ENCODE measurements at regions not wholly inside any gene's neighbourhood (a gene's known extent, or its start where the extent isn't known, plus 50 kb on each side); places are given as distances from the start of the nearest gene placed in this dataset.

GRCh38 chr9:78443946-78444345 is 147.0 kb downstream of the PSAT1 start:
- Histone ChIP-seq H3K4me2 (ENCODE audit: low read depth, low read length, poor library complexity, severe bottlenecking) (no peak overlapping the region), H3K9me3 (ENCODE audit: insufficient read depth, low read length) (no peaks in the 10 kb centered on the region), H4K20me1 (ENCODE audit: low read depth, low read length) (no peaks in the 10 kb centered on the region), H3K9me2 (replicated peaks; ENCODE audit: insufficient read depth, low read length) (no peaks in the 10 kb centered on the region), H3K79me2 (ENCODE audit: insufficient read depth, low read length) (no peaks in the 10 kb centered on the region), H3K27ac (ENCODE audit: low read depth, low read length) (no peak overlapping the region), H3K27me3 (ENCODE audit: low read length) (no peaks in the 10 kb centered on the region), H3F3A (ENCODE audit: insufficient read depth) (no peaks in the 10 kb centered on the region), H3K36me3 (ENCODE audit: low read length) (no peaks in the 10 kb centered on the region), H2AFZ (ENCODE audit: low read depth, low read length, severe bottlenecking) (no peak overlapping the region), H3K9ac (ENCODE audit: low read length) (no peak overlapping the region), H3K4me3 (ENCODE audit: insufficient read depth, low read length, poor library complexity, severe bottlenecking) (no peak overlapping the region)
- TF ChIP-seq EZH2phosphoT487 (conservative IDR thresholded peaks at IDR 0.05; ENCODE audit: low read length) (no peak), CTCF (IDR thresholded peaks at IDR 0.05; ENCODE audit: insufficient read depth, low read length, poor library complexity, severe bottlenecking) (no peak)

DNA sequence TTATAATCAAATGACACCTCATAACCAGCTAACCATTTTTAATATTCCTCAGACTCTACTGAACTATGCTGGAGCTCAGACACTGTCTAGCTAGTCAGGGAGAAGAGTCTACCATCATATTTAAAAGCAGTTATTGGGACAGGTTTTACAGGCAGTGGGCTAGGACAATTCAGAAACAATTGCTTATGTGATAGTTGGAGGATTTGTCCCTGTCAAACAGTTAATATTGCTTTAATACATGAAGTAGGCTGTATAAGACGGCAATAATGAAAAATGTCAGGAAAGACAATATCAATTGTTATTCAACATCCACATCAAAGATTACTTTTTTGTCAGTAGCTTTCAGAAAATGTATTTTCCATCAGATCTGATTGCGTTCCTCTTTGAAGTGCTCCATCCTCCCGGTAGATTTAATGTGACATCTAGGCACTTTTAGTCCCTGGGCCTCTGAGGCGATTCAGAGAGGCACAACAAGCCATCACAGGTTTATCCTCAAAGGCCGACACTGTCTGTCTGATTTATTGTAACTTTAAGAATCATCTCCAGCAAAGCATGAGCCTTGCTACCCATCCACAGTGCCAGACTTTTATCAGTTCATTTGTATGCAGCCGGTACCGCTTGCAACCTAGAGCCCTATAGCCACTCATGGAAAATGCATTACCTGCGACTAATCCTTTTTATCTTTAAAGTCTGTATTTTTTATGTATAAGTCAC is 152.2 kb downstream of the PSAT1 start:
- TF ChIP-seq EZH2phosphoT487 (conservative IDR thresholded peaks at IDR 0.05; ENCODE audit: low read length) (no peak), CTCF (IDR thresholded peaks at IDR 0.05; ENCODE audit: insufficient read depth, low read length, poor library complexity, severe bottlenecking) (no peak)
- Histone ChIP-seq H3F3A (ENCODE audit: insufficient read depth) (no peaks in the 10 kb centered on the region), H2AFZ (ENCODE audit: low read depth, low read length, severe bottlenecking) (no peak overlapping the region), H3K27me3 (ENCODE audit: low read length) (no peaks in the 10 kb centered on the region), H3K9me3 (ENCODE audit: insufficient read depth, low read length) (no peaks in the 10 kb centered on the region), H3K27ac (ENCODE audit: low read depth, low read length) (no peak overlapping the region), H3K9ac (ENCODE audit: low read length) (no peak overlapping the region), H3K79me2 (ENCODE audit: insufficient read depth, low read length) (no peaks in the 10 kb centered on the region), H3K4me3 (ENCODE audit: insufficient read depth, low read length, poor library complexity, severe bottlenecking) (no peak overlapping the region), H3K4me2 (ENCODE audit: low read depth, low read length, poor library complexity, severe bottlenecking) (no peak overlapping the region), H3K36me3 (ENCODE audit: low read length) (no peaks in the 10 kb centered on the region), H3K9me2 (replicated peaks; ENCODE audit: insufficient read depth, low read length) (no peaks in the 10 kb centered on the region), H4K20me1 (ENCODE audit: low read depth, low read length) (no peaks in the 10 kb centered on the region)

DNA sequence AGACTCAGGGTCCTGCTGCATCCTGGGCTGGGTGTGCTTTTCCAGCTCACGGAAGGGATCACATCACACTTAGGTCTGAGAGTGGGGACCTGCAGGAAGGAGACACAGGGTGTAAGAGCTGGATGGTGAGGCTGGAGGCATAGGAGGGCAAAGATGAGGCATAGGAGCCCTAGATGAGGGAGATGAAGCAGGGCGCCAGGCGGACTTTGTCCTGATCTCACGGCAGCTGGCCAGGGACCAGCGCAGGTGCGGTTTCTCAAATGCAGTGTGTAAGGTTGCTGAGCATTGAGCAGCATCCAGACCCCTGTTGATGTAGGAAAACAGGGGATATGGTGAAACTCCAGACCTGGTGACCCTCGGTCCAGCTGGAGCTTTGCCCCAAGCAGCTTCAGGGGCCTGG is 156.5 kb downstream of the PSAT1 start:
- Histone ChIP-seq H3K9me2 (replicated peaks; ENCODE audit: insufficient read depth, low read length) (no peaks in the 10 kb centered on the region), H3K27ac (ENCODE audit: low read depth, low read length) (no peak overlapping the region), H3K9ac (ENCODE audit: low read length) (no peak overlapping the region), H4K20me1 (ENCODE audit: low read depth, low read length) (no peaks in the 10 kb centered on the region), H3F3A (ENCODE audit: insufficient read depth) (no peaks in the 10 kb centered on the region), H3K4me2 (ENCODE audit: low read depth, low read length, poor library complexity, severe bottlenecking) (no peak overlapping the region), H3K36me3 (ENCODE audit: low read length) (no peaks in the 10 kb centered on the region), H3K9me3 (ENCODE audit: insufficient read depth, low read length) (no peaks in the 10 kb centered on the region), H3K27me3 (ENCODE audit: low read length) (no peaks in the 10 kb centered on the region), H2AFZ (ENCODE audit: low read depth, low read length, severe bottlenecking) (no peak overlapping the region), H3K4me3 (ENCODE audit: insufficient read depth, low read length, poor library complexity, severe bottlenecking) (no peak overlapping the region), H3K79me2 (ENCODE audit: insufficient read depth, low read length) (no peaks in the 10 kb centered on the region)
- TF ChIP-seq EZH2phosphoT487 (conservative IDR thresholded peaks at IDR 0.05; ENCODE audit: low read length): no peak
- no peak for TF ChIP-seq CTCF (IDR thresholded peaks at IDR 0.05; ENCODE audit: insufficient read depth, low read length, poor library complexity, severe bottlenecking)
